ENCODE measurements at regions not wholly inside any gene's neighbourhood (a gene's known extent, or its start where the extent isn't known, plus 50 kb on each side); places are given as distances from the start of the nearest gene placed in this dataset.

GRCh38 chr13:108455320-108455719 is 174.1 kb upstream of the MYO16 start:
- H3K79me2 ChIP-seq (ENCODE audit: insufficient read depth, low read length): no peaks in the 10 kb centered on the region
- no peak overlapping the region for H3K4me3 ChIP-seq (ENCODE audit: low read depth, low read length, poor library complexity, severe bottlenecking)
- no peaks in the 10 kb centered on the region for H3K9me2 ChIP-seq (ENCODE audit: low read depth, low read length)
- TF ChIP-seq, protein P1, sequence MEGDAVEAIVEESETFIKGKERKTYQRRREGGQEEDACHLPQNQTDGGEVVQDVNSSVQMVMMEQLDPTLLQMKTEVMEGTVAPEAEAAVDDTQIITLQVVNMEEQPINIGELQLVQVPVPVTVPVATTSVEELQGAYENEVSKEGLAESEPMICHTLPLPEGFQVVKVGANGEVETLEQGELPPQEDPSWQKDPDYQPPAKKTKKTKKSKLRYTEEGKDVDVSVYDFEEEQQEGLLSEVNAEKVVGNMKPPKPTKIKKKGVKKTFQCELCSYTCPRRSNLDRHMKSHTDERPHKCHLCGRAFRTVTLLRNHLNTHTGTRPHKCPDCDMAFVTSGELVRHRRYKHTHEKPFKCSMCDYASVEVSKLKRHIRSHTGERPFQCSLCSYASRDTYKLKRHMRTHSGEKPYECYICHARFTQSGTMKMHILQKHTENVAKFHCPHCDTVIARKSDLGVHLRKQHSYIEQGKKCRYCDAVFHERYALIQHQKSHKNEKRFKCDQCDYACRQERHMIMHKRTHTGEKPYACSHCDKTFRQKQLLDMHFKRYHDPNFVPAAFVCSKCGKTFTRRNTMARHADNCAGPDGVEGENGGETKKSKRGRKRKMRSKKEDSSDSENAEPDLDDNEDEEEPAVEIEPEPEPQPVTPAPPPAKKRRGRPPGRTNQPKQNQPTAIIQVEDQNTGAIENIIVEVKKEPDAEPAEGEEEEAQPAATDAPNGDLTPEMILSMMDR (IDR thresholded peaks at IDR 0.05; ENCODE audit: low read length): no peak
- TF ChIP-seq EZH2 (IDR thresholded peaks at IDR 0.05; ENCODE audit: borderline replicate concordance, low read length): no peak
- H3K4me1 ChIP-seq (ENCODE audit: insufficient read depth, low read length, severe bottlenecking): no peaks in the 10 kb centered on the region
- no peak overlapping the region for H3K27ac ChIP-seq (ENCODE audit: low read depth, low read length, poor library complexity, severe bottlenecking)
- no peak overlapping the region for H3K4me2 ChIP-seq (ENCODE audit: low read length)
- H2AFZ ChIP-seq (ENCODE audit: low read length): no peak overlapping the region
- H3K9me3 ChIP-seq (ENCODE audit: low read length): no peaks in the 10 kb centered on the region
- no peaks in the 10 kb centered on the region for H4K20me1 ChIP-seq (ENCODE audit: insufficient read depth, low read length)
- no peaks in the 10 kb centered on the region for H3K27me3 ChIP-seq (ENCODE audit: insufficient read depth, low read length)
- no peak overlapping the region for H3K9ac ChIP-seq (ENCODE audit: low read length)
- no peaks in the 10 kb centered on the region for H3F3A ChIP-seq (ENCODE audit: insufficient read depth, low read length)
- H3K36me3 ChIP-seq (ENCODE audit: insufficient read depth, low read length): no peaks in the 10 kb centered on the region

- Histone ChIP-seq H3K9me3 (ENCODE audit: low read length) (no peaks in the 10 kb centered on the region), H3K27me3 (ENCODE audit: insufficient read depth, low read length) (no peaks in the 10 kb centered on the region), H3K79me2 (ENCODE audit: insufficient read depth, low read length) (no peaks in the 10 kb centered on the region), H3K4me2 (ENCODE audit: low read length) (no peak overlapping the region), H3F3A (ENCODE audit: insufficient read depth, low read length) (no peaks in the 10 kb centered on the region), H4K20me1 (ENCODE audit: insufficient read depth, low read length) (no peaks in the 10 kb centered on the region), H3K4me1 (ENCODE audit: insufficient read depth, low read length, severe bottlenecking) (no peaks in the 10 kb centered on the region), H3K9me2 (ENCODE audit: low read depth, low read length) (no peaks in the 10 kb centered on the region), H3K36me3 (ENCODE audit: insufficient read depth, low read length) (no peaks in the 10 kb centered on the region), H2AFZ (ENCODE audit: low read length) (no peak overlapping the region), H3K4me3 (ENCODE audit: low read depth, low read length, poor library complexity, severe bottlenecking) (no peak overlapping the region), H3K9ac (ENCODE audit: low read length) (no peak overlapping the region), H3K27ac (ENCODE audit: low read depth, low read length, poor library complexity, severe bottlenecking) (no peak overlapping the region)
- TF ChIP-seq, protein P1 (IDR thresholded peaks at IDR 0.05; ENCODE audit: low read length): no peak
Measured at GRCh38 chr13:108460043-108460442, 169.4 kb upstream of the MYO16 start.

DNA sequence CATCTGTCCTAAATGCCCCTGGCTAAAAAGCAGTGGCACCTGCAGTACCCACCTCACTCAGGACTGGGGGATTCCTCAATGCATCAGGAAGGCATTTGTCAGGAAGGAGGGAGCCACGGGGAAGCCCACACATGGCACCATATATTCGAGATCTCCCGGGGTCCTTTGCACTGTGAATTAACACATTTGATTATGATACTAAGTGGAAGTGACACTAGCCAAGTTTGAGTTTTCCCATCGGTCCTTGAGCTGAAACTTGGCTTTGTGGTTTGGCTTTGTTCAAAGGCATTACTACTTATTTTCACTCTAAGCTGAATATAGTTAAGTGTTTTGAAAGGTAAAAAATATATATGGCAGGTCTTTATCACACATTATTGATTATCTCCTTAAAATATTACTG is 168.7 kb upstream of the MYO16 start:
- no peak overlapping the region for H3K4me3 ChIP-seq (ENCODE audit: low read depth, low read length, poor library complexity, severe bottlenecking)
- H3K9me2 ChIP-seq (ENCODE audit: low read depth, low read length): no peaks in the 10 kb centered on the region
- H2AFZ ChIP-seq (ENCODE audit: low read length): no peak overlapping the region
- no peaks in the 10 kb centered on the region for H3K79me2 ChIP-seq (ENCODE audit: insufficient read depth, low read length)
- no peaks in the 10 kb centered on the region for H3K4me1 ChIP-seq (ENCODE audit: insufficient read depth, low read length, severe bottlenecking)
- H3K9me3 ChIP-seq (ENCODE audit: low read length): no peaks in the 10 kb centered on the region
- no peaks in the 10 kb centered on the region for H3F3A ChIP-seq (ENCODE audit: insufficient read depth, low read length)
- no peak overlapping the region for H3K4me2 ChIP-seq (ENCODE audit: low read length)
- TF ChIP-seq, protein P1 (IDR thresholded peaks at IDR 0.05; ENCODE audit: low read length): no peak
- no peaks in the 10 kb centered on the region for H3K36me3 ChIP-seq (ENCODE audit: insufficient read depth, low read length)
- H3K9ac ChIP-seq (ENCODE audit: low read length): no peak overlapping the region
- H4K20me1 ChIP-seq (ENCODE audit: insufficient read depth, low read length): no peaks in the 10 kb centered on the region
- no peaks in the 10 kb centered on the region for H3K27me3 ChIP-seq (ENCODE audit: insufficient read depth, low read length)
- no peak overlapping the region for H3K27ac ChIP-seq (ENCODE audit: low read depth, low read length, poor library complexity, severe bottlenecking)

Measured in OCI-LY1 (cell line).